WERI-Rb-1 (cell line): ENCODE measurements at regions not wholly inside any gene's neighbourhood (a gene's known extent, or its start where the extent isn't known, plus 50 kb on each side); places are given as distances from the start of the nearest gene placed in this dataset.

Source experiments
- DNase-seq: peaks from one replicate; pipeline ENCODE4 v3.0.0-alpha.2; 2020
- H3K27ac ChIP-seq: fragments of 250-450 bp; sonication (Bioruptor Pico); 2 replicates; pipeline ENCODE4 v1.5.1; 2020; ENCODE audit warnings: mild to moderate bottlenecking, moderate library complexity
- H3K27me3 ChIP-seq: fragments of 250-450 bp; sonication (Bioruptor Pico); 2 replicates; pipeline ENCODE4 v1.5.1; 2021; ENCODE audit warnings: mild to moderate bottlenecking, low read depth, moderate library complexity; ENCODE audit not compliant: insufficient read depth, severe bottlenecking
- H3K36me3 ChIP-seq: fragments of 250-450 bp; sonication (Bioruptor Pico); 2 replicates; pipeline ENCODE4 v1.5.1; 2020; ENCODE audit warnings: mild to moderate bottlenecking, moderate library complexity
- H3K4me3 ChIP-seq: 2 replicates; pipeline ENCODE4 v1.5.1; 2011; ENCODE audit warnings: low read depth, mild to moderate bottlenecking, control low read depth, low read length
- H3K9me3 ChIP-seq: fragments of 250-450 bp; sonication (Bioruptor Pico); 2 replicates; pipeline ENCODE4 v1.5.1; 2021; ENCODE audit warnings: mild to moderate bottlenecking, moderate library complexity; ENCODE audit not compliant: severe bottlenecking
- TF ChIP-seq, protein P1 (sequence below): IDR thresholded peaks from 2 replicates; pipeline ENCODE4 v1.5.1; 2011; ENCODE audit warnings: low read depth, mild to moderate bottlenecking, control low read depth, inconsistent platforms, low read length

GRCh38 chr14:104370256-104370870 is 209.2 kb upstream of the C14orf180 start:
- H3K27ac ChIP-seq = no peak overlapping the region; the same call in 1 of the 2 replicates
- H3K36me3 ChIP-seq = no peaks in the 10 kb centered on the region
- DNase-seq = peak; percentile 74
- TF ChIP-seq, protein P1, sequence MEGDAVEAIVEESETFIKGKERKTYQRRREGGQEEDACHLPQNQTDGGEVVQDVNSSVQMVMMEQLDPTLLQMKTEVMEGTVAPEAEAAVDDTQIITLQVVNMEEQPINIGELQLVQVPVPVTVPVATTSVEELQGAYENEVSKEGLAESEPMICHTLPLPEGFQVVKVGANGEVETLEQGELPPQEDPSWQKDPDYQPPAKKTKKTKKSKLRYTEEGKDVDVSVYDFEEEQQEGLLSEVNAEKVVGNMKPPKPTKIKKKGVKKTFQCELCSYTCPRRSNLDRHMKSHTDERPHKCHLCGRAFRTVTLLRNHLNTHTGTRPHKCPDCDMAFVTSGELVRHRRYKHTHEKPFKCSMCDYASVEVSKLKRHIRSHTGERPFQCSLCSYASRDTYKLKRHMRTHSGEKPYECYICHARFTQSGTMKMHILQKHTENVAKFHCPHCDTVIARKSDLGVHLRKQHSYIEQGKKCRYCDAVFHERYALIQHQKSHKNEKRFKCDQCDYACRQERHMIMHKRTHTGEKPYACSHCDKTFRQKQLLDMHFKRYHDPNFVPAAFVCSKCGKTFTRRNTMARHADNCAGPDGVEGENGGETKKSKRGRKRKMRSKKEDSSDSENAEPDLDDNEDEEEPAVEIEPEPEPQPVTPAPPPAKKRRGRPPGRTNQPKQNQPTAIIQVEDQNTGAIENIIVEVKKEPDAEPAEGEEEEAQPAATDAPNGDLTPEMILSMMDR = peak; percentile 84
- no peaks in the 10 kb centered on the region for H3K27me3 ChIP-seq
- no peaks in the 10 kb centered on the region for H3K9me3 ChIP-seq
- no peak overlapping the region for H3K4me3 ChIP-seq

GRCh38 chr14:104371031-104371430 is 208.5 kb upstream of the C14orf180 start:
- TF ChIP-seq, protein P1 = no peak
- no peak overlapping the region for H3K4me3 ChIP-seq
- no peaks in the 10 kb centered on the region for H3K36me3 ChIP-seq
- H3K9me3 ChIP-seq = no peaks in the 10 kb centered on the region
- H3K27ac ChIP-seq = no peak overlapping the region
- H3K27me3 ChIP-seq = no peaks in the 10 kb centered on the region
- DNase-seq = no peak

- no peak for DNase-seq
- no peaks in the 10 kb centered on the region for H3K36me3 ChIP-seq
- no peaks in the 10 kb centered on the region for H3K27me3 ChIP-seq
- no peaks in the 10 kb centered on the region for H3K9me3 ChIP-seq
- no peak overlapping the region for H3K4me3 ChIP-seq
- no peak overlapping the region for H3K27ac ChIP-seq
- TF ChIP-seq, protein P1 = no peak
Measured at GRCh38 chr14:104371917-104372316, 207.6 kb upstream of the C14orf180 start.

DNA sequence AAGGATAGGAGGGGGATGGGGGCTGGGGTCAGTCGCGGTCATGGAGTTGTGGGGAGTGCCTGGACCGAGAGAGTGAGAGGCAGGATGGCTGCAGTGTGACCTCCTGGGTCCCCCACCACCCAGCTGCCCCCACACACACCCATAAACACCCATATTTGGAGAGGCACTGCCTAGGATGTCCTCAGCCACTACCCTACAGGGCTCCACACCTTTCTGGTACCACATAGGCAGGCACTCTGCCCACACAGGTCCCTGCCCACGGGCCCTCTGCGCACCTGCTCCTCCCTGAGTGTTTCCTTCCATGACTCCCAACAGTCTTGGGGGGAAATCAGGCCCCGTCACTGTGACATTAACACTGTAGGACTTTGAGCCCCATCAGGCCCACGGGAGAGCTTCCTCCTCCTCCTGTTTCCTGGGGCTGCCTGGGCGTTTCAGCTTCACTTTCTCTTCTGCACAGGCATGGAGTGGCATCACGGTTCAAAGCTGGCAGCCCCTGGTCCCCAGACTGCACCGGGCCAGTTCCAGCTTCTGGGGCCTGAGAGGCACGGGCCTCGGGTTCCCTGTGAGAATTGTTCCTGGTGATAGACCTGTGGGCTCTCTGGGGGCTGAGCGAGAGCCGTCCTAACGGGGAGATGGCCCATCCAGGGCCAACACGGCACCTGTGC is 207.0 kb upstream of the C14orf180 start:
- Histone ChIP-seq H3K36me3 (no peaks in the 10 kb centered on the region), H3K4me3 (no peak overlapping the region), H3K9me3 (no peaks in the 10 kb centered on the region), H3K27ac (no peak overlapping the region), H3K27me3 (no peaks in the 10 kb centered on the region)
- no peak for DNase-seq
- TF ChIP-seq, protein P1 = no peak

DNA sequence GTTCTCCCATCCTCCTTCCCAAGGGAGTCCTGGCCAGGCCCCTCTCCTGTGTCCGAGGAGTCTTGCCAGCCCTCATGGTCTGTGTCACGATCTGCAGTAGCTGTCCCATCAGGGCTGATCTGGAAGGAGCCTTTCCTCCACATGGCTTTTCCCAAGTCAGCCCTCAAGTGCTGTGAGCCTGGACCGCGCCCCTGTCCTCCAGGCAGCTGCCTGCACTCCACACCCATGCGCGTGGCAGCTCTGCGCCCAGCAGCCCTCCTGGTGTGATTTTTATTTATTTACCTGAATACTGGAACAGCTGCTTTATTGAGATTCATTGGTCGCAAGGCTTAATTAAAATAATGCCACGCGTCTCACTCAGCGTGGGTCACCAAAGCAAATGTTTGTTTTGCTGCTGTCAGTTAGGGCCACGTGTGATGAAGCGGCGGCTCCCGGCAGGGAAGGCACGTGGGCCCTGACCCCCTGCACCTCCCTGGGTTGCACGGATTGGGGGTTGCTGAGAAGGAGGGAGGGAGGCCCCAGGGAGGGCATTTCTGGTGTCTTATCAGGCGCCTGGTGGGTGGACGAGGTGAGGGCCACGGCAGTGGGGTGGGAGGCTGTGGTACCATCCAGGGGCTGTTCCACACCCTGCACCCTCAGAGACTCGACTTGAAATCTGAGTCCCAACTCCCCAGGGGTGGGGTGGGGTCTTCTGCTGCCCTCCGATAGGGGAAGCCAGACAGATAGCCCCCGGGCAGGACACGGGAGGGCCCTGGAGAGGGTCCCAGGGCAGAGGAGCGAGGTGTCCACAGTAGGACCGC is 206.3 kb upstream of the C14orf180 start:
- no peaks in the 10 kb centered on the region for H3K27me3 ChIP-seq
- H3K9me3 ChIP-seq = no peaks in the 10 kb centered on the region
- H3K4me3 ChIP-seq = no peak overlapping the region
- DNase-seq = no peak
- TF ChIP-seq, protein P1 = no peak
- H3K36me3 ChIP-seq = no peaks in the 10 kb centered on the region
- H3K27ac ChIP-seq = no peak overlapping the region
